ENCODE measurements at regions not wholly inside any gene's neighbourhood (a gene's known extent, or its start where the extent isn't known, plus 50 kb on each side); places are given as distances from the start of the nearest gene placed in this dataset.

DNA sequence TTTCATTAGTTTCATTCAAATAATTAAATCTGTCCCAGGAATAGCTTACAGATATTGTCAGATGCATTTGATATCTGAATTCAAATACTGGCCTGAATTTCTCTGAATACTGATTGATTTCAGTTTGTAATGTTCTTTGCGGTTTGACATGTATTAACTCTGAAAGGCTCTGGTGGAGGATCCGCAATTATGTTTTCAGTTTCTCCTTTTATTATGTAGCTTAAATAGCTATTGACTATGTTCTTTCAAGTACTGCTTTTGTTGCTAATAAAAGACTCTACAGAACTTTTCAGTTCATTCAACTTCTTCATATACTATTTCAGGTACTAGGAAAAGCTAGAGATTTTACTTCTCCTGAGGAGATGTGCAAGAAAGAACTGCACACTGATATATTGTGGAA, 2085.4 kb upstream of the RAG2 start:
- H4K8ac ChIP-seq (replicated peaks; ENCODE audit: insufficient read length, low read depth, low read length) = no peak overlapping the region
- WGBS (ENCODE audit: extremely low coverage, insufficient read length, low lambda C conversion rate) = no CpG with 5 or more reads among the region's 2 CpGs
- H3K4ac ChIP-seq (ENCODE audit: low read depth, low read length) = no peak overlapping the region
- Mint-ChIP-seq H3K27ac (no peak overlapping the region), H3K4me1 (peaks cover 0 to 4% of the 10 kb centered on the region in 2 experiments; a peak in 2 of 4 replicates), H3K9me3 (no peaks in the 10 kb centered on the region), H3K36me3 (ENCODE audit: insufficient read depth in 1 of 3, low read depth in 3 of 3) (no peaks in the 10 kb centered on the region), H3K27me3 (ENCODE audit: low read depth) (no peaks in the 10 kb centered on the region), H3K4me3 (no peak overlapping the region)
- H3K4me1 ChIP-seq (ENCODE audit: insufficient read depth, low read length) = no peaks in the 10 kb centered on the region
- no peak for TF ChIP-seq CTCF (conservative IDR thresholded peaks at IDR 0.05)
- no peaks in the 10 kb centered on the region for H4K20me1 ChIP-seq (ENCODE audit: control insufficient read depth, insufficient read depth, insufficient read length)
- no peaks in the 10 kb centered on the region for H3K79me2 ChIP-seq (ENCODE audit: insufficient read depth, low read length)
- no peak overlapping the region for H2BK20ac ChIP-seq (ENCODE audit: low read depth, low read length, poor library complexity, severe bottlenecking)
- no peak overlapping the region for H2AFZ ChIP-seq (ENCODE audit: low read length)
- no peak overlapping the region for H3K27ac ChIP-seq (ENCODE audit: insufficient read length, low read depth, low read length)
- H3K56ac ChIP-seq (ENCODE audit: insufficient read length, low read depth, low read length) = no peak overlapping the region
- H3T11ph ChIP-seq (ENCODE audit: low read length) = no peak overlapping the region
- no peak overlapping the region for H4K5ac ChIP-seq (ENCODE audit: insufficient read length, low read depth, low read length)
- no peak overlapping the region for H3K18ac ChIP-seq (ENCODE audit: insufficient read length, low read depth, low read length)
- H4K91ac ChIP-seq (ENCODE audit: insufficient read length, low read depth, low read length) = no peak overlapping the region
- H2BK15ac ChIP-seq (ENCODE audit: low read depth, low read length) = no peak overlapping the region
- no peaks in the 10 kb centered on the region for H3K9me3 ChIP-seq (ENCODE audit: control insufficient read depth, low read depth, low read length)
- no peak overlapping the region for H3K9ac ChIP-seq (ENCODE audit: extremely low read depth, insufficient read length, low read length)
- H2BK12ac ChIP-seq (ENCODE audit: insufficient read length, low read depth, low read length) = no peak overlapping the region
- H2BK5ac ChIP-seq (ENCODE audit: insufficient read length, low read length) = no peak overlapping the region
- H3K79me1 ChIP-seq (ENCODE audit: insufficient read depth, low read depth, low read length, poor library complexity, severe bottlenecking) = no peaks in the 10 kb centered on the region
- H3K23ac ChIP-seq (ENCODE audit: insufficient read length, low read depth, low read length) = no peak overlapping the region
- DNase-seq = no peak
- H2BK120ac ChIP-seq (ENCODE audit: low read depth, low read length, poor library complexity, severe bottlenecking) = no peak overlapping the region
- H3K27me3 ChIP-seq (ENCODE audit: insufficient read depth, low read length) = no peaks in the 10 kb centered on the region
- H3K14ac ChIP-seq (ENCODE audit: insufficient read depth, low read length) = no peak overlapping the region
- no peak overlapping the region for H3K4me2 ChIP-seq (ENCODE audit: insufficient read depth, insufficient read length, low read length)
- H2AK5ac ChIP-seq (ENCODE audit: insufficient read length, low read length) = no peak overlapping the region
- no peaks in the 10 kb centered on the region for H3K23me2 ChIP-seq (ENCODE audit: insufficient read length, low read depth, low read length, poor library complexity, severe bottlenecking)
